PC-3 (cell line): ENCODE measurements at regions not wholly inside any gene's neighbourhood (a gene's known extent, or its start where the extent isn't known, plus 50 kb on each side); places are given as distances from the start of the nearest gene placed in this dataset.

Source experiments
- CTCF ChIP-seq: fragments of 300-600 bp; sonication (generic); conservative IDR thresholded peaks from 2 replicates; pipeline ENCODE4 v1.5.1; 2017; ENCODE audit warnings: antibody characterized with exemption, low read depth, mild to moderate bottlenecking, low read length
- EZH2 ChIP-seq: fragments of 300-600 bp; sonication (generic); IDR thresholded peaks from one replicate; pipeline ENCODE4 v1.6.1; 2017; ENCODE audit warnings: antibody characterized with exemption, mild to moderate bottlenecking, low read length; ENCODE audit not compliant: unreplicated experiment
- EZH2phosphoT487 ChIP-seq: fragments of 300-600 bp; sonication (generic); IDR thresholded peaks from 2 replicates; pipeline ENCODE4 v1.6.1; 2018; ENCODE audit warnings: mild to moderate bottlenecking, antibody characterized with exemption, low read length, borderline replicate concordance

GRCh38 chr15:26318689-26319088 is 454.2 kb downstream of the GABRB3 start:
- TF ChIP-seq CTCF (no peak), EZH2phosphoT487 (no peak), EZH2 (no peak)
